ENCODE measurements at regions not wholly inside any gene's neighbourhood (a gene's known extent, or its start where the extent isn't known, plus 50 kb on each side); places are given as distances from the start of the nearest gene placed in this dataset.

DNA sequence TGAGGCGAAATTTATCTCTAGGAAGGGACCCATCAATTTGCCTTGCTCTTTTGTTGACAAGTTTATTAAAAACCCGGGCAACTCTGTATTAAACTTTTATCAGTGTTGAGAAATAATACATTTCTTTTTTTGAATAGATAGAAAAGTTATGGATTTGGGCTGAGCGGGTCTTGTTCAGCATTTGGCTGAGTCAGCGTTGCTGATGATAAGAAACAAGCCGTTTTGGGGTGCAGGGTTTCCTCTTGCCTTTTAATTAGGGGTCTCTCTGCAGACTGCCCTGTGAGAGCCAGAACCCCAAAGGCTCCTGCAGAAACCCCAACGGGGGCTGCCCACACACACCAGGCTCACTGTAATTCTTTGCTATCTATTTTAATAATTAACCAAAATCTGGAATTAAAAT lies 82.1 kb upstream of the SLCO4A1 start:
- ChIA-PET POLR2A (no interaction called here), CTCF (no interaction called here)

DNA sequence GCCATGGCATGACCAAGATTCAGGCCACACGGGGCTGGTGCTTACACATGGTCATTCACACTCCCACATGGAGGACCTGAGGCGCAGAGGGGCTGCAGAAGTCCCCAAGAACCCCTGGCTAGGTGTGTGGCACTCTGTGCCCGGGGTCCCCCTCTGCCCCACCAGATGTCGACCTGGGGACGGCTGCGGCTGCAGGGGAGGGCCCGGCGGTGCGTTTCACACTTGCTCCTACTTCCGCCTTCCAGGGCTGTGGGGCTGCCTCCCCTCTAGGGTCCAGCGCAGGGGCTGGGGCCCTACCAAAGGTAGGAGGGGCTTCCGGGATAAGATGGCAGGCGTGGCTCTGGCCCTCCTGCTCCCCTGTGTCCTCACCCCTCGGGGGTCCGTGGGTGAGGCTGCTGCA lies 81.1 kb upstream of the SLCO4A1 start:
- ChIA-PET POLR2A (no interaction called here), CTCF (no interaction called here)

DNA sequence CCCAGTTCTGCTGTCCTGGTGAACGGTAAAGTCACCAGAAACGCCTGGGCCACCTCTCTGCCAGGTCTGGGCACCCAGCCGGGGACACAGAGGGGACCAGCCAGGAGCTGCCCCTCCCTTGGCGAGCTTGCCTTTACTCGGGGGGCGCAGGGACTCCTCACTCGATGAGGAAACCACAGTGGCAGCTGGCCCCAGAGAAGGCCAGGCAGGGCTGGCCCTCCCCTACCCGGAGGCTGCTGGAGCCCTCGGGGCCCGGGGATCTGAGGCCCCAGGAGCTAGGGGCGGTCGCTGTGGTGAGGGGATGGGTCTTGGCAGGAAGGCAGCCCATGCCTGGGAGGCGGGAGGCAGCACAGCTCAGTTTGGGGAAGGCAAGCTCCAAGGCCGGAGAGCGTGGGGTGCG lies 80.4 kb upstream of the SLCO4A1 start:
- POLR2A ChIA-PET, result no interaction called here
- CTCF ChIA-PET, result no interaction called here

DNA sequence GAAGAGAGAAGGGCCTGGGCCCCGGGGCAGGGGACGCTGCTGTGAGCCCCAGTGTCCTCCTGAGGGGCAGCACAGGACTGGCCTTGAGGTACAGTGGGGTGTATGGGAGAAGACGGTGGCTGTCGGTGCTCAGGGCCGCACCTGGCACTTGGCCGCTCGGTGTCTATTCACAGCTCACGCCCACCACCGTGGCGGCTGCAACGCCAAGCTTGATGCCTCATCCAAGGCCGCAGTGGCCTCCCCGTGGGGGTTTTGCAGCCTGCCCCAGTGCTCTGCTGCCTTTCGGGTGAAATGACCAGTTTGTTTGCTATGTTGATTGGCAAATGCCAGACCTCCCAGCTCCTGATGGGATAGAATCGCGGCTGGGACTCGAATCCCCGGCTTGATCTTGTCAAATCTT lies 79.5 kb upstream of the SLCO4A1 start:
- ChIA-PET POLR2A (no interaction called here), CTCF (no interaction called here)

DNA sequence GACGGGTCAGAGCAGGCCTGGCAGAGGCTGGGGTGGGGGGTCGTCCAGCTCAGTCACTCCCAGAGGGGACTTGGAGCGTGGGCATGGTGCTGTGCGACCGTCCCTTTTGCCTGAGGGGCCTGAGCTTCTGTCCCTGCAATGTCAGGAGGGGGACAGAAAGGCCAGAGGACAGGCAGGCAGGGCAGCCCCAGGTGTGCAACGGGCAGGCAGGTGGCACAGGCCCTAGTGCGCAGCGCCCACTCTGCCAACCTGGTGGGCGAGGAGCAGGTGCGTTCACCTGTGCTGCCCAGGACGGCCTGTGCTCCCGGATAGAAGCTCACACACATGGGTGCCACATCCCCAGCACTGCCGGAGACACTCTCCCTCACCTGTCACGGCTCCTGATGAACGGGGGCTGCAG lies 78.7 kb upstream of the SLCO4A1 start:
- ChIA-PET CTCF (no interaction called here), POLR2A (no interaction called here)

DNA sequence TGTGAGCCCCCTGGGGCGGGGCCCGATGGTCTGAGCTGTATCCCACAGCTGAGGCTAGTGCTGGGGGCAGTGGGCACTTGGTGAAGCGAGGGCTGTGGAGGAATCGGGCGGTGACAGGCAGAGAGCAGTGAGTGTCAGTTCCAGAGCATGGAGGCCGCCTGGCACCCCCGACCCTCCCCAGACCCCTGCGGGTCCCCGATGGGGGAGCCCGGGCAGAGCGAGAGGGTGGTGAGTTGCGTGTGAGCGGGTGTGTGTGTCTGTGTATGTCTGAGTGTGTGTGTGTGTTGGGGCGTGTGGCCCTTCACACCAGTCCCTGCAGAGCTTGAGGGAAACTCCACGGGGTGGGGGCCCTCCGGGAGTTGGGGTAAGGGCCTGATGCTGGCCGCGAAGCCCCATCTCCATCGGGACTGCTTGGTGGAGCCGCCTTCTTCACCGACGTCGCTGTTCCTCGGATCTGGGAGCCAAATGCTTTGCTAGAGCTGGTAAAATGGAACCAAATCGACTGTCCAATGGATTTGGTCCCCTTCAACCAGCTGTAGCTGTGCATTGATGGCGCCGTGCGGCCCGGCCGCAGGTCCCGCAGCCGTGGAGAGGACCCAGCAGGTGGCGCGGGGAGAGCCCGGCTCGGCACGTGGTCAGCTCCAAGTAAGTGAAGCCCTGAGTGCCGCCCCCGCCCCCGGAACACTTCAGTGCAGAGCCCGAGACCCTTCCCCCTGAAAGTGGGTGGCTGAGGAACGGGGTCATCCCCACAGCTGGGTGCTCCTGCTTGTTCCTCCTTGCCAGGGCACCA lies 77.7 kb upstream of the SLCO4A1 start:
- POLR2A ChIA-PET, result no interaction called here
- CTCF ChIA-PET, result interaction anchor here (0.9 kb wide), 1 partner anchor 14 kb away, joined by 3 read pairs; no protein-coding TSS in a partner anchor

DNA sequence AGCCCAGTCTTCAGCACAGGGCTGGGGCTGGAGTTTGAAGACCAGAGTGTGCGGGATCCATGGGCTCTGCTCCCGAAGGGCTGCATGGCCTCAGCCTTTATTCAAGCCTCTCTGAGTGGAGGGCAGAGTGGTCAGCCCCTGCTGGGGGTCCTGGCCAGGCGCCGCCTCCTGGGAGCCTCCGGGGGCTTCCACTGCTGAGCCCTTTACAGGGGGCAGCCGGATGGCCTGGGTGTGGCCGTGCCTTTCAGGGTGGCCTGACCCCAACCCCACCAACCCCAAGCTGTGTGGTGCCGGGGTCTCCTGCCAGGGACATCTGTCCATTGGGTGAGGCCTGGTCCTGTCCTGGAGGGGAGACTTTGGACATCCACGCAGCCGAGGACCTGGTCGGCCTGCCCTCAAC lies 76.0 kb upstream of the SLCO4A1 start:
- ChIA-PET POLR2A (no interaction called here), CTCF (no interaction called here)

DNA sequence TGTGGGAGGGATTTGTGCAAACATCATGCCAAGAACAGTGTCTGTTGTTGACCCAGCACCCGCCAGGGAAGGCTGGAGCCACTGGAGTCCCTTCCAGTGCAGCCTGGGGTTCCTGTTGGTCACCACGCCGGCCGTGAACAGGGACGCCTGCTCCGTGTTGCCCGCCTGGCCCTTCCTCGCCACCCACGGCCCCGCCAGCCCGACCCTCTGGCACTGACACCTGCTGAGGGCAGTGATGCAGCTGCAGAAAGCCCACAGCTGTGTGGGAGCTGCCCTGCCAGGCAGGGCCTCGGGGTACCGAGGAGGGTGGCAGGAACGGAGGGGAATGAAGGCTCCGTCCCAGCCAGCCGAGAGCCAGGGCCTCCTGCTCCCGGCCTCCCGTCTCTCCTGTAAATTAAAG lies 75.5 kb upstream of the SLCO4A1 start:
- CTCF ChIA-PET, result no interaction called here
- POLR2A ChIA-PET, result no interaction called here

DNA sequence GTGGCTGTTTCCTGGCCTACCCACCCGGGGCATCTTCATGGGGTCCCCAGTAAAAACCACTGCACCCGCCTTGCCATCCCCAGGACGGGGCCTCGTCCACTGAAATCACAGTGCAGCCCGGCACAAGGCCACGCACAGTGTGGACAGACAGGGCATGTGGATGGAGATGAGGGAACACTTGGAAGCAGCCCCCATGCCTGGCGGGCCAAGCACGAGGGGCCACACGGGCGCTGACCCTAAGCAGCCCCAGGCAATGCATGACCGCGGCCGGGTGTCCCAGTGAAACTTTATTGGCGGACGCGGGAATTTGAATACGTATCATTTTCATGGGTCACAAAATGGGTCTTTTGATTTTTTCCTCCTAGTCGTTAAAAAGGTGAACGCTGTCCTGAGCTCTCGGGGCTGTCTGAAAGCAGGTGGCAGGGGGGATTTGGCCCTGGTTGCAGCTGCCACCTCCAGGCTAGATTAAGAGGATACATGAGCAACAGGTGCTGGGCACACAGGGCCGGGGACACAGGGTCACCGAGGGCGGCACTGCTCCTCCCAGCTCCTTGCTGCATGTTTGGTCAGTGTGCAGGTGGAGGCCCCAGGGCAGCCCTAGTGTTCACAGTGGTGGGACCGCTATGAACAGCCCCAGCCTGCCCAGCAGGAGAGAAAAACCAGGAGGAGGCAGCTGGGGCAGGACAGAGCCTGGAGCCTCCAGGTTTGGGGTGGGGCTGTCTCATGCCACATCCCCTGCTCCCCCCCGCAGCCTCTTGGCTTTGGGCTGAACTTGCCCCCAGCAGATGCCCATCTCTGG lies 74.9 kb upstream of the SLCO4A1 start:
- POLR2A ChIA-PET, result no interaction called here
- CTCF ChIA-PET, result no interaction called here

DNA sequence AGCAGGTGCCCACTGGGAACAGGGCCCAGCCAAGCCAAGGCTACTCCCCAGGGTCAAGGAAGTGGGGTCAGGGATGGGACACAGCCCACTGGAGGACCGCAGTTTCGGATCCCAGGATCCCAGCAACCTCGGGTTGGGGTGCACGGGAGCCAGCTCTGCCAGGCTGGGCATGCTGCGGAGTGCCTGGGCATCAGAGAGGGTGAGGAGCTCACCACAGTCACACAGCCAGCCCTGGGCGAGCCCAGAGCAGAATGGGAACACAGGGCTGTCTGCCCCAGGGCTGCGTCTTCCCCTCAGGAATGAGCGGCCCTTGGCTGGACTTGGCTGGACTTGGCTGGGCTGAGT lies 74.3 kb upstream of the SLCO4A1 start:
- CTCF ChIA-PET, result no interaction called here

DNA sequence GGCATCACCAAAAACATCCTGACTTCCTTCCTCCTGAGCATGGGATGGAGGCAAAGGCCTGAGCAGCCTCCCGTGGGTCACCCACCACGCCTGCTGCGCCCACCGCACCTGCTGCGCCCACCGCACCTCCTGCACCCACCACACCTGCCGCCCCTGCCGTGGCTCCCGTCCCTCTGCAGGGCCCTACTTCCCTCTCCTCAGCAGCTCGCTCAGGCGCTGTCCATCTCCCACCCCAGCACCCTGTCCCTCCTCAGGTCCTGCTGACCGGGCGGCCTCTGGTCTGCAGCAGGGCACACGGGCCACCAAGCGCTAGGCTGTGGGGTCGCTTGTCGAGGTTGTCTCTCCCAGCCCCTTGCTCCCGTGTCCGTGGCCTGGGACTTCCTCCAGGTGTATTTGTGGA lies 72.7 kb upstream of the SLCO4A1 start:
- CTCF ChIA-PET, result no interaction called here
- POLR2A ChIA-PET, result no interaction called here

More for the DNA sequence above, 74.3 kb upstream of the SLCO4A1 start:
- POLR2A ChIA-PET, result no interaction called here

DNA sequence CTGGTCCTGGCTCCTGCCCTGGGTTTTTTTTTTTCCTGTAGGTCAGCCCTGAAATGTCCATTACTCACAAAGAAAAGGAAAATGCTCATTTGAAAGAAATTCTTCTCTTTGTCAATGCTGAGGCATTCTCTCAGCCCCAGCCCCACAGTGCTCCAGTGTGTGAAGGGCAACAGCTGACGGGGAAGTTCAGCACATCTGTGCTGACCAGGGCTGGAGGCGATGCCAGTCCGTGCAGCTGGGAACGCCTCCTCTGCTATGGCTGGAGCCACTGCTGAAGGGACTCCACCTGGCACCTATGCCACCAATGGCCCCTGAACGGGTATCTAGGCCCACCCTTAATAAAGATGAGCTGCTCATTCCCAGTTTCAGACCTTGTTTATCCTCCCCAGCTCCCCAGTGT lies 71.9 kb upstream of the SLCO4A1 start:
- CTCF ChIA-PET, result no interaction called here
- POLR2A ChIA-PET, result no interaction called here

DNA sequence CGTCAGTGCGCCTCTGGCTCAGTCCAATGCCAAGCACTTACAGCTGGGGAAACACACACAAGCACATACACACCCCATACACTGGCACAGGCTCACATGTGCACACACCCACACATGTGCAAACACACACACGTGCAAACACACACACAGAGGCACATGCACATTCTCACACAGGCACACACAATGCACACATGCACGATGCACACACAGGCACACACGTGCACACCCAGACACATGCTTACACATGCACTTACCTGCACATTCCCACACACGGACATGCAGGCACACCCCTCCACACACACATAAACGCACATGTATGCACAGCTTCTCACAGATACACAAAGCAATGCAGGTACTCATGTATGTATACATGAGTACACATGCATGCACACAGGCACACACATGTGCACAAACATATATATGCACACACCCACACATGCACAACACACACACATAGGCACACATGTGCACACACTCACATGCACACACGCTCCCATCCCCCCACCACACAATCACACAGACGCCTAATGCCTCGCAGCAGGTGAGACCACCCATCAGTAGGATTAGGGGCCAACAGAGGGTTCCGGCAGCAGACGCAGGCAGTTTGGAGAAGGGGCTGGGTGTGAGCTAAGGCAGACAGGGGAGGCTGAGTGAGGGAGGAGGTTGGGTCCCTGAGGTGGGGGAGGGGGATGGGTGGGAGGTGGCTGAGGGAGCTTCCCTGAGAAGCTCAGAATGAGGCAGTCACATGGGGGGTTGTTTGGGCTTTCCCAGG lies 71.2 kb upstream of the SLCO4A1 start:
- POLR2A ChIA-PET, result no interaction called here
- CTCF ChIA-PET, result no interaction called here

DNA sequence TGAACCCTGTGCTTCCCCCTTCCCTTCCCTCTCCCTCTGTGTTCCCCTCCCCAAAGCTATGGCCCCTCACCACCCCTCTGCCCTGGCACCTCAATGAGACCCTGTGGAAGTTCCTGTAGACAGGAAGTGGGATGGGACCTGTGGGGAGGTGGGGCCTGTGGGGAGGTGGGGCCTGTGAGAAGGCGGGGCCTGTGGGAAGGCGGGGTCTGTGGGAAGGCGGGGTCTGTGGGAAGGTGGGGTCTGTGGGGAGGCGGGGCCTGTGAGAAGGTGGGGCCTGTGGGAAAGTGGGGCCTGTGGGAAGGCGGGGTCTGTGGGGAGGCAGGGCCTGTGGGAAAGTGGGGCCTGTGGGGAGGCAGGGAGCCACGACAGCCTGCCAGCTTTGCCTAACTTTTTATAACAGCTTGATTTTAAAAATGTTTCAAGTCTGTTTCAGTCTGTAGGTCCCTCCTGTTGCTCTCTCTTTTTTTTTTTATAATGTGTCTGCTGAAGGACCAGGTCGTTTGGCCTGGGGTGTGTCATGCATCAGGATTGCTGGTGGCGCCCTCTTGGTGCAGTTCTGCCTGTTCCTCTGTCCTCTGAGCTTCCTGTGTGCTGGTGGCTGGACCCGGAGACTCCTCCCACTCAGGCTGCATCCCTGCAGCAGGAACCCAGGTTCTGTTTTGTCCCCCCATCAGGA lies 70.5 kb upstream of the SLCO4A1 start:
- POLR2A ChIA-PET, result no interaction called here

DNA sequence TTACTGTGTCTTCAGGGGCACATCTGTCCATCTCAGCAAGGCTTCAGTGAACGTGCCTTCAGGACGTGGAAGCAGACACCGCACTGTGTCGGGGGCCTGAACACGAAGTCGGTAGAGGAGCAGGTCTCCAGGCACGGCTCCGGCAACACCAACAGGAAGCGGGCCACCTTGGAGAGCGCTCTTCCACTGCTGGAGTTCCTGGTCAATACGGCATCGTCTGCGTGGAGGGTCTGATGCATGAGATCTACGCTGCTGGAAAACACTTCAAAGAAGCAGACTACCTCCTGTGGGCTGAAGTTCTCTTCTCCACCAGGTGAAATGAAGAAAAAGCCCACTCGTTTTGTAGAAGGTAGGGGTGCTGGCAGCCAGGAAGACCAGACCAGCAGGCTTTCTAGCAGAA lies 69.3 kb upstream of the SLCO4A1 start:
- CTCF ChIA-PET, result no interaction called here
- POLR2A ChIA-PET, result no interaction called here

More for the DNA sequence above, 70.5 kb upstream of the SLCO4A1 start:
- CTCF ChIA-PET, result no interaction called here

DNA sequence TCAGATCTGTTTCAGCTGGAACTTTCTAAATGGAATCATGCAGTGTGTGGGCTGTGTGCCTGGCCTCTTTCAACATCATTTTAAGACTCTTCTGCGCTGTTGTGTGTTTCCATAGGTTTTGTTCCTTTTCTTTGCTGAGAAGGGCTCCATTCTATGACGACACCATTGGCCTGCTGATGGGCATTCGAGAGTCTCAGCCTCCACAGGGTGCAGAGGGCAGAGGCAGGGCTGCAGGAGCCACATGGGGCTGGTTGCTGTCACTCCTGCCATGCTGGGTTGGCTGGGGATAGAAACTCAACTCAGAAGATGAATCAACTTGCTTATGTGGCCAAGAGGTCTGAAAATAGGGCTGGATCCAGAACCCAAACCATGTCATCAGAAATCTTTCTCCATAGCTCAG lies 68.5 kb upstream of the SLCO4A1 start:
- ChIA-PET POLR2A (no interaction called here), CTCF (no interaction called here)

DNA sequence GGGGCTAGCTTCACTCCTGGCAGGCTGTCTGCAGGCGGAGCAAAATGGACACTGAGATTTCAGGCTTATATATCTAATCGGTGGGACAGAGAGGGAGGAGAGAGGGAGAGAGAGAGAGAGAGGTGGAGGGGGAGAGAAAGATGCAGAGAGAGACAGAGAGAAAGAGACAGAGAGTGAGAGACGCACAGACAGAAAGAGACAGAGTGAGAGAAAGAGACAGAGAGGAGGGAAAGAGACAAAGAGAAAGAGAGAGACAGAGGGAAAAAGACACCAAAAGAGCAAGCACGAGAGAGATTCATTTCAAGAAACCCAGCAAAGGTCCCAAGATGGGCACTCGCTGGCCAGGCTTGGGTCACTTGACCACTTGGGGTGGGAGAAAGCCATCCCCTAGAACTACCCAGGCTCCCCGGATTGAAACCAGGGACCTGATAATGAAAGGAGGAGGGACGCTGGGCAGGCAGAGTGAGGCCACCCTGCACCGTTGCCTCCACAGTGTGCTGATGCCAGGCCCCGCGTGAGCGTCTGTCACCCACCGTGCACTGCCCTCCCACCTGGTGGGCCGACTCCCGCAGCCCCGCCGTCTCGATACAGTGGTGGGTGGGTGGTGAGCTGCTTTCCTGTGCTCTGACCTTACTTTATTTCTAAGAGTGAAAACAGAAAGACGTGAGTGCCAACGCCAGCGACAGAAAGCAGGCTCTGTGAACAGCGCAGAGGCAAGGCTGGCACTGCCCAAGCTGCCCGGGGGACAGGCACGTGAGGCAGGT lies 67.9 kb upstream of the SLCO4A1 start:
- POLR2A ChIA-PET, result no interaction called here
- CTCF ChIA-PET, result no interaction called here

DNA sequence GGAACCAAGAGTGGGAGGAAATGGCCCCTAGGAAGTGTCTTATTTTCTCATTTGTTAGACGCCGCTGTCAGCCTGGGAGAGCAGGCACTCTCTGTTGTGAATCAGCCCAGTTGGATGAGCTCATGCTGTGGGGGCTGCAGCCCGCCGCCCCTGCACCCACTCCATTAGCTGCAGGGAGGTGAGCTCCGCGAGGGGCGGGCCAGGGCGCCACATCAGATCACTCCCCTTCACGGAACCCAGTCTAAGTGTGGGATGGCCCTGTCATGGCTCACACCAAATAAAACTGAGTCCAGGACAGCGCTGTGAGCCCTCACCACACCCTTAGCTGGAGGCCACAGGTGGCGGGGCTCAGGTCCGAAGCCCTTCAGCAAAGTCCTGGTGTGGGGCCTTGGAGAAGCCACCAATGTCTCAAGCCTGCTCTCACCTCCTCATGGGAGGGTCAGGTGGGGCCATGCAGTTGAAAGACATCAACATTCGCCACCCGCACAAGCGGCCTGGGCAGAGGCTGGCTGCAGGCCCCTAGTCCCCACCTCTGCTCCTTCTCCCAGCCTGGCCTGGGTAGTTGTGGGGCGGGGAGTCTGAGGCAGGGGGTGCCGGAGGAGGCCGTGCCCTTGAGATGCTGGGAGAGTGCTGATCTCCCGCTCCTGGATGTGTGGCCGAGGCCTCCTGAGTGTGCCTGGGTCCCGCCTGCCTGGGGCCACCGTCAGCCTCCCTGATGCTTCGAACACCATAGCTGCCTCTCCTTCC lies 66.2 kb upstream of the SLCO4A1 start:
- ChIA-PET CTCF (no interaction called here), POLR2A (no interaction called here)

DNA sequence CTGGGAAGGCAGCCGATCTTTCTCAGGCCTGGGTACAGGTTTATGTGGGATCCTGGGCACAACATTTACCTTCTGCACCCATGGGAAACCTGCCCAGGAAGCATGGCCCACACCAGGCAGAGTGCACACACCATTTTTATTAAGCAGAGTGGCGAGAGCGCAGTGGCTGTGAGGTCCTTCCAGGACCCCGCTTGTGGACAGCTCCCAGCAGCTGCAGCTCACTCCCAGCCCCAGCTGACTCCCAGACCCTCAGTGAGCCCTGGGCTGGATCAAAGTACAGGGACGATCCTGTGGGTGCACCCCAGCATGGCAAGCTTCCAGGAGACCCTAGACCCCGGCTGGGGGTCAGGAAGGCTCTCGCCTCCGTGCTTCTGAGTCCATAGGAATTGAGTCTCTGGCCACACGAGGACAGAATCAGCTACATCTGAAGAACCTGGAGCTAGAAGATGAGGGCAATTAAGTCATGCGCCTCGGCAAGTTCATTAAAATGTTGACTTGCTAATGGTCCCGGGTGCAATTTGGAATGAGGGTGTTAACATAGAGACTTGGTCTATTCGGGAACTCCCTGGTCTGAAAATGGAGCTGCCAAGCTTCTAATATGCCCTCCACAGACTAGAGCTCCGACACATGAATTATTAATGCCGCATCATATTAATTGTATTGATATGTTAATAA lies 65.4 kb upstream of the SLCO4A1 start:
- ChIA-PET POLR2A (no interaction called here), CTCF (no interaction called here)
